ENCODE measurements at regions not wholly inside any gene's neighbourhood (a gene's known extent, or its start where the extent isn't known, plus 50 kb on each side); places are given as distances from the start of the nearest gene placed in this dataset.

- TF ChIP-seq ETV6 (conservative IDR thresholded peaks at IDR 0.05 in 1 of 2, IDR thresholded peaks at IDR 0.05 in 1 of 2; ENCODE audit: borderline replicate concordance in 1 of 2, low read depth in 1 of 2) (no peak), CHD2 (IDR thresholded peaks at IDR 0.05; ENCODE audit: borderline replicate concordance, low read depth, low read length) (no peak), SIN3A (IDR thresholded peaks at IDR 0.05; ENCODE audit: low read depth, low read length) (no peak), SMC3 (IDR thresholded peaks at IDR 0.05; ENCODE audit: borderline replicate concordance, low read length) (no peak), FOXM1 (IDR thresholded peaks at IDR 0.05; ENCODE audit: low read depth, low read length) (no peak), LARP7 (IDR thresholded peaks at IDR 0.05) (no peak), STAT1 (conservative IDR thresholded peaks at IDR 0.05) (no peak), TBL1XR1 (IDR thresholded peaks at IDR 0.05; ENCODE audit: low read depth, low read length) (no peak), POU2F2 (IDR thresholded peaks at IDR 0.05; ENCODE audit: borderline replicate concordance, low read depth, low read length) (no peak), YY1 (IDR thresholded peaks at IDR 0.05; ENCODE audit: low read depth, low read length) (no peak), SREBF2 (IDR thresholded peaks at IDR 0.05; ENCODE audit: low read length) (no peak)
- TF ChIP-seq, protein P1, sequence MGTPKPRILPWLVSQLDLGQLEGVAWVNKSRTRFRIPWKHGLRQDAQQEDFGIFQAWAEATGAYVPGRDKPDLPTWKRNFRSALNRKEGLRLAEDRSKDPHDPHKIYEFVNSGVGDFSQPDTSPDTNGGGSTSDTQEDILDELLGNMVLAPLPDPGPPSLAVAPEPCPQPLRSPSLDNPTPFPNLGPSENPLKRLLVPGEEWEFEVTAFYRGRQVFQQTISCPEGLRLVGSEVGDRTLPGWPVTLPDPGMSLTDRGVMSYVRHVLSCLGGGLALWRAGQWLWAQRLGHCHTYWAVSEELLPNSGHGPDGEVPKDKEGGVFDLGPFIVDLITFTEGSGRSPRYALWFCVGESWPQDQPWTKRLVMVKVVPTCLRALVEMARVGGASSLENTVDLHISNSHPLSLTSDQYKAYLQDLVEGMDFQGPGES (IDR thresholded peaks at IDR 0.05) = no peak
- TF ChIP-seq, protein P2, sequence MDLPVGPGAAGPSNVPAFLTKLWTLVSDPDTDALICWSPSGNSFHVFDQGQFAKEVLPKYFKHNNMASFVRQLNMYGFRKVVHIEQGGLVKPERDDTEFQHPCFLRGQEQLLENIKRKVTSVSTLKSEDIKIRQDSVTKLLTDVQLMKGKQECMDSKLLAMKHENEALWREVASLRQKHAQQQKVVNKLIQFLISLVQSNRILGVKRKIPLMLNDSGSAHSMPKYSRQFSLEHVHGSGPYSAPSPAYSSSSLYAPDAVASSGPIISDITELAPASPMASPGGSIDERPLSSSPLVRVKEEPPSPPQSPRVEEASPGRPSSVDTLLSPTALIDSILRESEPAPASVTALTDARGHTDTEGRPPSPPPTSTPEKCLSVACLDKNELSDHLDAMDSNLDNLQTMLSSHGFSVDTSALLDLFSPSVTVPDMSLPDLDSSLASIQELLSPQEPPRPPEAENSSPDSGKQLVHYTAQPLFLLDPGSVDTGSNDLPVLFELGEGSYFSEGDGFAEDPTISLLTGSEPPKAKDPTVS (IDR thresholded peaks at IDR 0.05; ENCODE audit: low read depth, low read length) = no peak
Observed at GRCh38 chr3:66729687-66730393, 229.0 kb upstream of the LRIG1 start (continued).

All from GM12878 (cell line).